GM18502 (cell line): ENCODE measurements at regions not wholly inside any gene's neighbourhood (a gene's known extent, or its start where the extent isn't known, plus 50 kb on each side); places are given as distances from the start of the nearest gene placed in this dataset.

Source experiments
- ATAC-seq: cut with Tn5 transposase; IDR thresholded peaks from one replicate; pipeline ENCODE4 v1.9.1; 2021; ENCODE audit warnings: mild to moderate bottlenecking; ENCODE audit not compliant: unreplicated experiment, poor library complexity

- ATAC-seq = no peak
Measured at GRCh38 chr7:15963206-15963605, 276.7 kb upstream of the MEOX2 start.

- ATAC-seq = no peak
Measured at GRCh38 chr7:15954671-15955354, 268.3 kb upstream of the MEOX2 start.

DNA sequence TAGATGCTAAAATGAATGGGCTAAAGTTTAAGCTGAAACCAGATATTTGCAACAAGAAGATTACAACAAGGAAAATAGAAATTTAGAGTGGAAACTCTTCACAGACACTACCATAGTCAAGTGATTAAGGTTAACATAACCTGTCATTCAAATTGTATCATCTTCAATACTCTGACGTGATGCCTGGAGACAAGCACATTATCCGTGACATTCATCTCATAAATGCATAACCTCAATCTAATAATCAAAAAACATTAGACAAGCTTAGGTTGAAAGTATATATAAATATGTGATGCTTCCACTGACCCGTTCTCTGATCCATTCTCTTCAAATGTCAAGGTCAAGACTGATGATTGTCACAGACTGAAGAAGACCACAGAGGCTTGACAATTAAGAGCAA, 263.8 kb upstream of the MEOX2 start:
- no peak for ATAC-seq

DNA sequence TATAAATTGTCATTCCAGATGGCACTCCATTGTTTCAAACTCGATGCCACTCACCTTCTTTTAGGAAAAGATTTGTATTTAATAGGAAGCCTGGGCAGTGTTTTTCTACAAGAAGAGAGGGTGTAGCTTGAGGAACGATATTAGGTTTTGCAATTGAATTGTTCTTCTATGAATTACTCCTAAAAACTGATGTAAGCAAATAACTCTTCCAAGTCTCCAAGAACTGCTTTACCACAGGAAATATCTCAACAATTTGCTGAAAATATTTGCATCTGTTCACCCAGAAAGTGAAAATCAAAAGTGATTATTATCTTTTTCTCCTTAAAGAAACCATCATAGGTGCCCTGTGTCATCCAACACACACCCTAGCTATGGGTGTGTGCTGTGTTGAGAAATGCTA, 261.3 kb upstream of the MEOX2 start:
- no peak for ATAC-seq

DNA sequence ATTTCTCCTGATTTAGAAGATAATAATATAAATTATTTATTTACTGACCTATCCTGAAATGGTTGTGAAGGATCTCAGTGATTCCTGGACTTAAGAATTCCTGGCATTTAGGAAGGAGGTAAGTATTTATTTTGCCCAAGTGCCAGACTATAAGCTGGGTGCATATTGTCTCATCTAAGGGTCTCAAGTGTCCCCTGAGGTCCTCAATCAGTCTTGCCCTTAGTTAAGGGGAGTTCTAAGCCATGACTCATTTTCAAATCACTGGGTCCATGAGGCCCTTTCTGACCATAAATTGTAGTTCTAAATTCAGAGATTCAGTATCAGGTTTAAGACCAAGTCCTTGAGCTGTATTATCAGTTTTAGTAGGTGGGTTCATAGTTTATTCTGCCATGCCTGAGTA, 251.6 kb upstream of the MEOX2 start:
- no peak for ATAC-seq

DNA sequence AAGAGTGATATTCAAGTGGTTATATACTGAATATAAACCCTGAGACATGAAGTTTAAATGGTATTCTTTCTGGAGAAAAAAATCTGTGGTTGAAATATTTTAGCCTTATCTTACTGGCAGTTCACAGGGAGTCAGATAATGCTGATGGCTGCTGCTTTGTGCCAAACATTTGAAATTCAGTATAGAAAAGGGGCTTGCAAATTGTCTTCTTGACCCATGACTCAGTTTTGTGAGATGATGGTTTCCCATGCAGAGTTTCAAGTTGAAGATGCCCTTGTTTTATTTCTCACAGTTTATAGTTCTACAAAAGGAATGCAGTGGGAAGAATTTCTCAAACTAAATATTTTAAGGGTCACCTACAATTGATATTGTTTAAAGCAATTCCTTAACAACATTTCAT, 251.1 kb upstream of the MEOX2 start:
- no peak for ATAC-seq

GRCh38 chr7:15936991-15937390, 250.5 kb upstream of the MEOX2 start:
- ATAC-seq = no peak

DNA sequence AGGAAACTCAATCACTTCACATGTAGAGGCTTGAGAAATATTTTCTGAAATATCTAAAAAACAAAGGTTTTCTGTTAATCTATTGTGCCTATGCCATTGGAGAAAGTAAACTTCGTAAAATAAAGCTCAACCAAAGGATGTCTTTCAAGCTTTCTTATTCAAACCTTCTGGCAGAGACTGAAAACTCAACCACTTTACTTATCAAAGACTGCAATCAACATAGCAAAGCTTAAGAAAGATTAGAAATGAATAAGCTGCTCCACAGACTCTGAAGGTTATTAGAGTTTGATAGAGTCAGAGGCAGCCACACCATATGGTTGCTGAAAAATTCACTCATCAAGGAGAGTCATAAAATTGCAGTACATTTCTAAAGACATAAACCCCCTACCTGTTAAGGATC, 245.8 kb upstream of the MEOX2 start:
- no peak for ATAC-seq

GRCh38 chr7:15929411-15929810, 242.9 kb upstream of the MEOX2 start:
- no peak for ATAC-seq

DNA sequence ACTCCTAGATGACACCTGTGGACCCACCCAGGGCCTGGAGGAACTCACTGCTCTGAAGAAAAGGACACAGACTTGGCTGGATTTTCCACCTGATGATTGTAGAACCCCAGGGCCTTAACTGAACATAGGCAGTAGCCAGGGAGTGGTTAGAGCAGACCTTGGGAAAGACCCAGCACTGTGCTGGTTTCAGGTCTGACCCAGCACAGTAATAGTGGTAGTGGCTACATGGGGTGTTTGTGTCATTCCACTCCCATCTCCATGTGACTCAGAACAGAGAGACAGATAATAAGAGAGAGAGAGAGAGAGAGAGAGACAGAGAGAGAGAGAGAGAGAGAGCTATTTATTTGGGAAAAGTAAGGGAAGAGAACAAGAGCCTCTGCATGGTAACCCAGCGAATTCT, 239.1 kb upstream of the MEOX2 start:
- no peak for ATAC-seq

- no peak for ATAC-seq
Measured at GRCh38 chr7:15924910-15925309, 238.4 kb upstream of the MEOX2 start.

GRCh38 chr7:15922002-15922401, 235.5 kb upstream of the MEOX2 start:
- ATAC-seq = no peak

GRCh38 chr7:15921576-15921975, 235.1 kb upstream of the MEOX2 start:
- no peak for ATAC-seq

- ATAC-seq = no peak
Measured at GRCh38 chr7:15920953-15921352, 234.5 kb upstream of the MEOX2 start.

DNA sequence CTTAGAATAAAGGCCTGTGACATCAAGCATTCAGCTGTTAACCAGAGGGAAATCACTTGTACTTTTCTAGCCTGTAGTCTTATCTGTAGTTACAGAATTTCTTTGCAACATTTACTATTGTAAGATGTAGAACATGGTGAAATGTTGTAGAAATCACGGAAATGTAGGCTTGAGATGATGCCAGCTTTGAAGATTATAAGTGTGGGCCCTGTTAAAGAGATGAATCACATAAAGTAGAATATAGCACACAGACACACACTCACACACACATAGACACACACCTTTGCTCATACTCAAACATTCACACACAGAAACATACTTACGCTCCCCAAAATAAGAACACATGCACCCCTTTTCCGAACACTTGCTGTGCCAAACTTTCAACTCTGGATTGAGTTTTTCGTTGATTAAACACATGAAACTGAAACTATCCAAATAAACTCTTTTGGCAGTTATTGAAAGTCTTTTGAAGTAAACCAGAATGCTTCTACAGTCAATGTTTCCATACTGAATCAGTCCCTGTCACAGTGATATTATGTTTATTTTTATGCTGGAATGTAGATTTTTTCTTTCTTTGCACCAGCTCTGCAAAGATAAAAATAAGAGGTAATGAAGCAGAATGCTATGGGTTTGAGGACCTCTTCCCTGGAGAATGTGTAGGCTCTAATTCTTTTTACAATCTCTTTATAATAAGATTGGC, 230.3 kb upstream of the MEOX2 start:
- no peak for ATAC-seq

DNA sequence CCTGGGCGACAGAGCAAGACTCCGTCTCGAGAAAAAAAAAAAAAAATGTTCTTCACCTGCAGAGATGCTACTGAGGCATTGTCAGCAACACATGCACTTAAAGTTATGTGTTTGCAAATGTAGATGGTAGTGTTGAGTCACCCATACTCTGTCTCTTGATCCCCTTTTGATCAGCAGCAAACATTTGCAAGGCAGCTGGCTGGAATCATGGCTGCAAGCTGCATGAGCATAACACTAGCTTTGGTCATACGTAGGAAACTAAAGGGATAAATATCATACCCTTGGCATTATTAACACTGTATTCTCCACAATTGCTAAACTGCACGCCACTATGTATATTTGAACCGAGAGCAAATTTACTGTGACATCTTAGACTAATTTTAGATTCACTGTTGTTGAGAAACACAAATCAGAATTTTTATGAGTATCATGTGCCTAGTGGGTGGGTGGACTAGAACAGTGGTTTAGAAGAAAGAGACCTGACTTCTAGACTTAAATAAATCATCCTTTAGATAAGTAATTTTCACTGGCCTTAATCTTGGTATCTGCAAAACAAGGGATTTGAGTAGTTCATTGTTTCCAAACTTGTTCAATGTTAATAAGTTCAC, 229.3 kb upstream of the MEOX2 start:
- ATAC-seq = no peak

DNA sequence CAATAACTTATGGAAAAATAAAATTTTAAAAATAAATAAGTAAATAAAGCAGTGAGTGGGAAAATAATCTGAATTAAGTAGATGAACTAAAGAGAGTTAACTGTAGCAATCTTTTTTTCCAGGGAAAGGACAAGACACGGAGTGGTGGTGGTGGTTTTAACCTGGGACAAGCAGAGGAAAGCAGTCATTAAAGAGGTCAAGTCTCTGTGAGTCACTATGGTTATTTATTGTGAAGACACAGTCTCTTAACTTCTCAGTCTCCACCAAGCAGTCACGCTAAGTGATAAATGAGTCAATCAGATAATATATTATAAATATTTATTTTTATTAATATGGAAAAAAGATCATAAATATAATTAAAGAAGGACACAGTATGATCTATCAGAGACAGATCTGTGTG, 228.1 kb upstream of the MEOX2 start:
- no peak for ATAC-seq

GRCh38 chr7:15906436-15906835, 220.0 kb upstream of the MEOX2 start:
- ATAC-seq = no peak

GRCh38 chr7:15905251-15906040, 219.0 kb upstream of the MEOX2 start:
- ATAC-seq = no peak

DNA sequence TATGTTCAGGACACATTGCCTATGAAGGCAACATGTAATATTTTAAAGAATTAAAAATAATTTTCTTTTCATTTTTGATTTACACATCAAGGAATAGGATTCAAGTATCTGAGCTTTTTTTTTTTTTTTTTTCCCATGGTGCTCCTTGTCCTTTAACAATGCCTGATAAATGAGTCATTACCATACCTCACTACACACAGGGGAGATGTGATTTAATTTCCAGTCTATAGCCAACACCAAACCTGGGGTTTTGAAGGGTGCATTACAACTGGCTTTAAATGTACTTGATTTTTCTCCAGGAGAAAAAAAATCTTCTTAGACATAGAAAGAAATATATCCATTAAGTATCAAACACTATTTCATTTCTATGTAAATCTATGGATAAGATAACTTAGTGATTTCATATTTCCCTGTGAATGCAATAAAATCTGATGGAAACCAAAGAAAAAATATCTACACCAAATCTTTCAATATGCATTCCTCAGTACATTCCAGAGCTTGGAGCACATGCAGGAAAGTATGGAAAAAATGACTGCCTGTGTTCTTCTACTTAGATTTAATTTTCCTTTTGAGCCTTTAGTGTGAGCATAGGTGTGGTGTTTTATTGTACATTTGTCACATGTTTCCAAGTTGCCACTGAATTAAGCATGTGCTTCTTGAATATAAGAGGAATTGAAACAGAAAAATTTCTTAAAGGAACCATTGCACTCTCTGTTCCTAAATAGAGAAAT, 204.8 kb upstream of the MEOX2 start:
- ATAC-seq = no peak
